Erythroblast (primary cell): ENCODE measurements at regions not wholly inside any gene's neighbourhood (a gene's known extent, or its start where the extent isn't known, plus 50 kb on each side); places are given as distances from the start of the nearest gene placed in this dataset.
"Not testable (repeated sequence)": the region's sequence is repeated elsewhere in the genome, so short reads cannot be mapped to it uniquely, and the experiment has no call there.

ENCODE experiments used
- DNase-seq, 2 experiments: peaks; one replicate each; lab custom pipeline; 2025; lab: John Stamatoyannopoulos, UW
- GATA1 ChIP-seq: IDR thresholded peaks from 2 replicates; pipeline ENCODE4 v1.6.1; 2011; ENCODE audit warnings: low read depth, mild to moderate bottlenecking, control low read depth, low read length, moderate library complexity
- POLR2A ChIP-seq: IDR thresholded peaks from 2 replicates; pipeline ENCODE4 v1.6.1; 2011; ENCODE audit warnings: mild to moderate bottlenecking, low read length

GRCh38 chr4:14155803-14156202, 528.3 kb upstream of the BOD1L1 start:
- no peak for TF ChIP-seq POLR2A
- TF ChIP-seq GATA1, result no peak
- no peak for DNase-seq

- TF ChIP-seq GATA1 (no peak), POLR2A (no peak)
- no peak for DNase-seq
Measured at GRCh38 chr4:14157262-14157661, 529.7 kb upstream of the BOD1L1 start.

- TF ChIP-seq GATA1, result no peak
- TF ChIP-seq POLR2A, result no peak
Measured at GRCh38 chr4:14165222-14165920, 537.8 kb upstream of the BOD1L1 start.

GRCh38 chr4:14167876-14168510, 540.5 kb upstream of the BOD1L1 start:
- no peak for TF ChIP-seq GATA1
- DNase-seq, result no peak

More at GRCh38 chr4:14165222-14165920, 537.8 kb upstream of the BOD1L1 start:
- no peak for DNase-seq

GRCh38 chr4:14168919-14169318, 541.4 kb upstream of the BOD1L1 start:
- no peak for DNase-seq
- TF ChIP-seq GATA1 (no peak), POLR2A (no peak)

- TF ChIP-seq POLR2A, result no peak
- TF ChIP-seq GATA1, result no peak
- no peak for DNase-seq
Measured at GRCh38 chr4:14169460-14169859, 541.9 kb upstream of the BOD1L1 start.

GRCh38 chr4:14169940-14170339, 542.4 kb upstream of the BOD1L1 start:
- not testable (repeated sequence) for DNase-seq

- no peak for TF ChIP-seq POLR2A
- no peak for TF ChIP-seq GATA1
- DNase-seq, result no peak
Measured at GRCh38 chr4:14176613-14177012, 549.1 kb upstream of the BOD1L1 start.

GRCh38 chr4:14177987-14178386, 550.5 kb upstream of the BOD1L1 start:
- DNase-seq, result no peak
- no peak for TF ChIP-seq GATA1
- TF ChIP-seq POLR2A, result no peak

GRCh38 chr4:14178421-14178820, 550.9 kb upstream of the BOD1L1 start:
- no peak for DNase-seq
- TF ChIP-seq POLR2A, result no peak
- no peak for TF ChIP-seq GATA1

- no peak for DNase-seq
- TF ChIP-seq GATA1, result no peak
- TF ChIP-seq POLR2A, result no peak
Measured at GRCh38 chr4:14180166-14180565, 552.6 kb upstream of the BOD1L1 start.

- no peak for DNase-seq
- TF ChIP-seq GATA1 (no peak), POLR2A (no peak)
Measured at GRCh38 chr4:14180983-14181601, 553.6 kb upstream of the BOD1L1 start.

- no peak for TF ChIP-seq GATA1
- TF ChIP-seq POLR2A, result no peak
- DNase-seq, result no peak
Measured at GRCh38 chr4:14182148-14182547, 554.6 kb upstream of the BOD1L1 start.

- no peak for DNase-seq
Measured at GRCh38 chr4:14184265-14184664, 556.7 kb upstream of the BOD1L1 start.

GRCh38 chr4:14184767-14185166, 557.2 kb upstream of the BOD1L1 start:
- no peak for DNase-seq
- TF ChIP-seq GATA1 (no peak), POLR2A (no peak)

More at GRCh38 chr4:14184265-14184664, 556.7 kb upstream of the BOD1L1 start:
- TF ChIP-seq POLR2A (no peak), GATA1 (no peak)
